Epithelial cell of esophagus (primary cell): ENCODE measurements at regions not wholly inside any gene's neighbourhood (a gene's known extent, or its start where the extent isn't known, plus 50 kb on each side); places are given as distances from the start of the nearest gene placed in this dataset.

Experiments
- DNase-seq: peaks from one replicate; pipeline ENCODE4 v3.0.0; 2010; ENCODE audit warnings: low read depth
- H3K4me3 ChIP-seq: 2 replicates; pipeline ENCODE4 v1.5.1; 2011; ENCODE audit warnings: mild to moderate bottlenecking, low read length, control low read depth
- TF ChIP-seq, protein P1 (sequence below): IDR thresholded peaks from 2 replicates; pipeline ENCODE4 v1.5.1; 2011; ENCODE audit warnings: low read depth, mild to moderate bottlenecking, low read length, control low read depth, inconsistent platforms; ENCODE audit not compliant: insufficient read depth; ENCODE audit errors: missing control alignments

GRCh38 chr3:180117381-180118163 is 80.8 kb upstream of the PEX5L start:
- TF ChIP-seq, protein P1, sequence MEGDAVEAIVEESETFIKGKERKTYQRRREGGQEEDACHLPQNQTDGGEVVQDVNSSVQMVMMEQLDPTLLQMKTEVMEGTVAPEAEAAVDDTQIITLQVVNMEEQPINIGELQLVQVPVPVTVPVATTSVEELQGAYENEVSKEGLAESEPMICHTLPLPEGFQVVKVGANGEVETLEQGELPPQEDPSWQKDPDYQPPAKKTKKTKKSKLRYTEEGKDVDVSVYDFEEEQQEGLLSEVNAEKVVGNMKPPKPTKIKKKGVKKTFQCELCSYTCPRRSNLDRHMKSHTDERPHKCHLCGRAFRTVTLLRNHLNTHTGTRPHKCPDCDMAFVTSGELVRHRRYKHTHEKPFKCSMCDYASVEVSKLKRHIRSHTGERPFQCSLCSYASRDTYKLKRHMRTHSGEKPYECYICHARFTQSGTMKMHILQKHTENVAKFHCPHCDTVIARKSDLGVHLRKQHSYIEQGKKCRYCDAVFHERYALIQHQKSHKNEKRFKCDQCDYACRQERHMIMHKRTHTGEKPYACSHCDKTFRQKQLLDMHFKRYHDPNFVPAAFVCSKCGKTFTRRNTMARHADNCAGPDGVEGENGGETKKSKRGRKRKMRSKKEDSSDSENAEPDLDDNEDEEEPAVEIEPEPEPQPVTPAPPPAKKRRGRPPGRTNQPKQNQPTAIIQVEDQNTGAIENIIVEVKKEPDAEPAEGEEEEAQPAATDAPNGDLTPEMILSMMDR, result no peak
- peak; percentile 10 for DNase-seq
- no peak overlapping the region for H3K4me3 ChIP-seq

- no peak overlapping the region for H3K4me3 ChIP-seq
- TF ChIP-seq, protein P1, result no peak
- DNase-seq, result no peak
Observed at GRCh38 chr3:180119567-180119966, 82.8 kb upstream of the PEX5L start.

DNA sequence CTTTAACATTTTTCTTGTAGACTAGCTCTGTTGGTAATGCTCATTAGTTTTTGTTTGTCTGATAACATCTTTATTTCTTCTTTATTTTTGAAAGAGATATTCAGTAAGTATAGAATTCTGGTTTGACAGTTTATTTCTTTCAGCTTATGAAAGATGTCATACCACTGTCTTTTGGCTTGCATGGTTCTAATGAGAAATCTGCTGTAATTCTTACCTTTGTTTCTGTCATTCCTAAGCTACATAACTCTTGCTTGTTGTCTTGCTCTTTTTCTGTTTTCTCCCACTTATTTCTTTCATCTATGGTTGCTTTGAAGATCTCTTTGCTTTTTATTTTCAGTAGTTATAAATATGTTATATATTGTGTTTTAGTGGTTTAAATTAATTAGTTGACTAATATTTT is 87.2 kb upstream of the PEX5L start:
- TF ChIP-seq, protein P1, result no peak

GRCh38 chr3:180131169-180131568 is 94.4 kb upstream of the PEX5L start:
- TF ChIP-seq, protein P1, result no peak
- H3K4me3 ChIP-seq, result no peak overlapping the region
- DNase-seq, result no peak

More for the DNA sequence above, 87.2 kb upstream of the PEX5L start:
- no peak overlapping the region for H3K4me3 ChIP-seq
- DNase-seq, result no peak

DNA sequence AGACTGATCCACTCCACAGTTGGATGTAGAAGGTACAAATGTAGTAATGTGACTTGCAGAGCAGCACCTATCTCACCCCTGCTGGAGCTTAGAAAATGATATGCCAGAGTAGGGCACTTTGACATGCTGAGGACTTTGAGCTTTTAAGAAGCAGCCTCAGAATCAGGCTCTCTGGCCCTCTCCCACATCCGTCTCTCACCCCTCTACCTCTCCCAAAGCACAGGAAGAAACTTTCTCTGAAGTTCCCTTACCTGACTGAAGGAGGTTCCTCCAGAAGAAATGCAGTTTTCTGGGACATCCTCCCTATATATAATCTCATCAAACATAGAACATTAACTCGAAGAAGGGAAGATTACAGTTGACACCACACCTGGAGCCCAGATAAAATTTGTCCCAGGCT is 98.4 kb upstream of the PEX5L start:
- no peak overlapping the region for H3K4me3 ChIP-seq
- no peak for DNase-seq
- TF ChIP-seq, protein P1, result no peak

DNA sequence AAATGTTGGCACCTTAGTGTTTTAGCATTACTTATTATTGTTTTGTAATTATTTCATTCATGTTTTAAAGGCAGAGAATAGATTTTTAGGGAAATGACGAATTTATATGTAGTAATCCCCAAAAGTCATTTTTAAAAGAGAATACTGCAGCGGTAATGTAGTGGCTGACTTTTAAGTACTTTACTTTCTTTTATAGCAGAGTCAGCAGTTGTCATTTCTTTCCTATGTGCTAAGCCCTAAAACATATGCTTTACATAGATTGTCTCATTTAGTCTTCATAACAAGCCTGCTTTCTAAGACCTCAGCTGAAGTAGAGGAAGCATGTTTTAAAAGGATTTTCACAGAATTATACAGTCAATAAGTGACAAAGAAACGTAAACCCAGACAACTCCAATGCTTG is 102.1 kb upstream of the PEX5L start:
- TF ChIP-seq, protein P1, result no peak
- no peak for DNase-seq
- H3K4me3 ChIP-seq, result no peak overlapping the region

- no peak overlapping the region for H3K4me3 ChIP-seq
- TF ChIP-seq, protein P1, result no peak
- DNase-seq, result peak; percentile 18
Observed at GRCh38 chr3:180142041-180142440, 105.3 kb upstream of the PEX5L start.
